IMR-90 (cell line): ENCODE measurements at regions not wholly inside any gene's neighbourhood (a gene's known extent, or its start where the extent isn't known, plus 50 kb on each side); places are given as distances from the start of the nearest gene placed in this dataset.

Experiments
- CEBPB ChIP-seq: IDR thresholded peaks from 2 replicates; pipeline ENCODE4 v1.6.1; 2012; ENCODE audit warnings: low read depth, low read length, improper control_type of control experiment
- CTCF ChIP-seq: conservative IDR thresholded peaks from 2 replicates; pipeline ENCODE4 v1.5.1; 2012; ENCODE audit warnings: mild to moderate bottlenecking, low read depth, low read length, improper control_type of control experiment
- ELK1 ChIP-seq: fragments of 150-350 bp; IDR thresholded peaks from 2 replicates; pipeline ENCODE4 v1.6.1; 2016; ENCODE audit warnings: low read depth, mild to moderate bottlenecking, low read length, moderate library complexity, borderline replicate concordance
- MAFK ChIP-seq: IDR thresholded peaks from 2 replicates; pipeline ENCODE4 v1.6.1; 2012; ENCODE audit warnings: low read depth, low read length, improper control_type of control experiment
- MAZ ChIP-seq: IDR thresholded peaks from 2 replicates; pipeline ENCODE4 v1.6.1; 2012; ENCODE audit warnings: low read depth, mild to moderate bottlenecking, low read length, improper control_type of control experiment, moderate library complexity, borderline replicate concordance
- MXI1 ChIP-seq: IDR thresholded peaks from 2 replicates; pipeline ENCODE4 v1.6.1; 2012; ENCODE audit warnings: low read depth, mild to moderate bottlenecking, low read length, moderate library complexity, borderline replicate concordance
- NFE2L2 ChIP-seq: fragments of 150-350 bp; IDR thresholded peaks from 2 replicates; pipeline ENCODE4 v1.6.1; 2016; ENCODE audit warnings: low read depth, mild to moderate bottlenecking, low read length
- POLR2A ChIP-seq: IDR thresholded peaks from 2 replicates; pipeline ENCODE4 v1.6.1; 2012; ENCODE audit warnings: mild to moderate bottlenecking, low read depth, low read length
- RFX5 ChIP-seq: IDR thresholded peaks from 2 replicates; pipeline ENCODE4 v1.8.0; 2012; ENCODE audit warnings: low read depth, mild to moderate bottlenecking, low read length, moderate library complexity
- SMC3 ChIP-seq: fragments of 150-350 bp; IDR thresholded peaks from 2 replicates; pipeline ENCODE4 v1.6.1; 2016; ENCODE audit warnings: low read depth, mild to moderate bottlenecking, antibody characterized with exemption, low read length, moderate library complexity

GRCh38 chr4:132992686-132993085 is 156.4 kb upstream of the PCDH10 start:
- TF ChIP-seq MXI1 = no peak
- no peak for TF ChIP-seq POLR2A
- no peak for TF ChIP-seq CTCF
- TF ChIP-seq MAFK = no peak
- TF ChIP-seq SMC3 = no peak
- TF ChIP-seq ELK1 = no peak
- TF ChIP-seq CEBPB = no peak
- no peak for TF ChIP-seq RFX5
- TF ChIP-seq NFE2L2 = no peak
- no peak for TF ChIP-seq MAZ
